Osteoblast (primary cell): ENCODE measurements at regions not wholly inside any gene's neighbourhood (a gene's known extent, or its start where the extent isn't known, plus 50 kb on each side); places are given as distances from the start of the nearest gene placed in this dataset.

ENCODE experiments used
- DNase-seq: peaks from one replicate; pipeline ENCODE4 v3.0.0; 2011; ENCODE audit warnings: low spot score, mixed read lengths; ENCODE audit not compliant: insufficient read length; ENCODE audit errors: missing footprints
- H2AFZ ChIP-seq: 2 replicates; pipeline ENCODE4 v1.6.0; 2011; ENCODE audit warnings: mild to moderate bottlenecking, low read length
- H3K27ac ChIP-seq: 2 replicates; pipeline ENCODE4 v1.5.1; 2011; ENCODE audit warnings: mild to moderate bottlenecking, low read depth, low read length, moderate library complexity
- H3K27me3 ChIP-seq: 2 replicates; pipeline ENCODE4 v1.6.0; 2012; ENCODE audit warnings: mild to moderate bottlenecking, control low read depth, inconsistent platforms, low read length, moderate library complexity; ENCODE audit not compliant: insufficient read depth
- H3K36me3 ChIP-seq: 2 replicates; pipeline ENCODE4 v1.5.1; 2011; ENCODE audit warnings: mild to moderate bottlenecking, low read length, control low read depth, moderate library complexity; ENCODE audit not compliant: insufficient read depth
- H3K4me1 ChIP-seq: 2 replicates; pipeline ENCODE4 v1.5.1; 2011; ENCODE audit warnings: mild to moderate bottlenecking, low read length, control low read depth, moderate library complexity; ENCODE audit not compliant: insufficient read depth
- H3K4me2 ChIP-seq: 2 replicates; pipeline ENCODE4 v1.6.0; 2011; ENCODE audit warnings: mild to moderate bottlenecking, low read length; ENCODE audit not compliant: insufficient read depth
- H3K4me3 ChIP-seq: fragments of 200-600 bp; sonication (generic); 3 replicates; pipeline ENCODE4 v1.5.1; 2012; ENCODE audit warnings: mild to moderate bottlenecking, low read length, inconsistent platforms; ENCODE audit not compliant: insufficient read depth
- H3K79me2 ChIP-seq: 2 replicates; pipeline ENCODE4 v1.6.0; 2012; ENCODE audit warnings: mild to moderate bottlenecking, low read length, control low read depth, inconsistent platforms; ENCODE audit not compliant: insufficient read depth
- H3K9me3 ChIP-seq: 2 replicates; pipeline ENCODE4 v1.5.1; 2011; ENCODE audit warnings: low read depth, low read length, control low read depth
- H4K20me1 ChIP-seq: 2 replicates; pipeline ENCODE4 v1.6.0; 2012; ENCODE audit warnings: mild to moderate bottlenecking, low read length, control low read depth; ENCODE audit not compliant: insufficient read depth
- CTCF ChIP-seq: IDR thresholded peaks from 2 replicates; pipeline ENCODE4 v1.5.1; 2011; ENCODE audit warnings: mild to moderate bottlenecking, low read depth, low read length, moderate library complexity; ENCODE audit errors: extremely low read depth

- Histone ChIP-seq H3K4me3 (no peak overlapping the region), H3K27me3 (peaks cover 22% of the 10 kb centered on the region), H3K4me1 (no peaks in the 10 kb centered on the region), H2AFZ (no peak overlapping the region), H3K4me2 (no peak overlapping the region), H3K79me2 (no peaks in the 10 kb centered on the region), H3K27ac (no peak overlapping the region), H3K36me3 (no peaks in the 10 kb centered on the region), H4K20me1 (no peaks in the 10 kb centered on the region), H3K9me3 (no peaks in the 10 kb centered on the region)
- TF ChIP-seq CTCF, result no peak
- DNase-seq, result no peak
These were observed 94.6 kb upstream of the CD82 start for GRCh38 chr11:44470854-44471253.

GRCh38 chr11:44471603-44472002 lies 93.9 kb upstream of the CD82 start:
- no peak overlapping the region for H3K4me3 ChIP-seq
- no peaks in the 10 kb centered on the region for H3K79me2 ChIP-seq
- no peaks in the 10 kb centered on the region for H3K36me3 ChIP-seq
- H3K4me1 ChIP-seq, result no peaks in the 10 kb centered on the region
- H2AFZ ChIP-seq, result no peak overlapping the region
- H3K27ac ChIP-seq, result no peak overlapping the region
- peaks cover 27% of the 10 kb centered on the region for H3K27me3 ChIP-seq
- DNase-seq, result no peak
- H3K4me2 ChIP-seq, result no peak overlapping the region
- no peak for TF ChIP-seq CTCF
- no peaks in the 10 kb centered on the region for H3K9me3 ChIP-seq
- H4K20me1 ChIP-seq, result no peaks in the 10 kb centered on the region

- no peak overlapping the region for H3K4me3 ChIP-seq
- H3K27me3 ChIP-seq, result peaks cover 25% of the 10 kb centered on the region
- H3K27ac ChIP-seq, result no peak overlapping the region
- no peaks in the 10 kb centered on the region for H3K79me2 ChIP-seq
- H3K9me3 ChIP-seq, result no peaks in the 10 kb centered on the region
- no peak overlapping the region for H3K4me2 ChIP-seq
- no peaks in the 10 kb centered on the region for H3K4me1 ChIP-seq
- no peak for TF ChIP-seq CTCF
- no peak for DNase-seq
- no peaks in the 10 kb centered on the region for H4K20me1 ChIP-seq
- H2AFZ ChIP-seq, result no peak overlapping the region
- H3K36me3 ChIP-seq, result no peaks in the 10 kb centered on the region
These were observed 92.5 kb upstream of the CD82 start for GRCh38 chr11:44472916-44473315.

- Histone ChIP-seq H3K4me2 (no peak overlapping the region), H3K4me3 (no peak overlapping the region), H3K27ac (no peak overlapping the region), H3K4me1 (no peaks in the 10 kb centered on the region), H2AFZ (no peak overlapping the region), H3K36me3 (no peaks in the 10 kb centered on the region), H3K79me2 (no peaks in the 10 kb centered on the region), H3K9me3 (no peaks in the 10 kb centered on the region), H3K27me3 (peaks cover 29% of the 10 kb centered on the region), H4K20me1 (no peaks in the 10 kb centered on the region)
- DNase-seq, result no peak
- no peak for TF ChIP-seq CTCF
These were observed 90.8 kb upstream of the CD82 start for GRCh38 chr11:44474702-44475101.
